ENCODE measurements at regions not wholly inside any gene's neighbourhood (a gene's known extent, or its start where the extent isn't known, plus 50 kb on each side); places are given as distances from the start of the nearest gene placed in this dataset.

DNA sequence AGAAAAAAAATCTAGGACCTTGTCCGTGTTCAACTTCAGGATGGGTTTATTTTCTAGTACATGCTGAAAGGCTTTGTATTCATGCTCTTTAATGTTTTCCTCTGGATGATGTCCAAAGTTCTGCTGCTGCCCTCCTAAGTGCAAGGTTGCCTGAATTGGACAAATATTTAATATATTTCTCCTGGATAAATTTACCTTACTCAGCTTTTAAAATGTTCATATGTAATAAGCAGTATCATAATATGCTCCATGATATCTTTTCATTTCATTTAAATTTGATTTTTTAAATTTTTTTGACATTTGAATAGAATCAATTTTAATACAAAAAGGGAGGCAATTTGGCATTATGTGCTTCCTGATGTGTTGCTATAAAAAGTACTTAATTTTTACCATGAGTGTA is 95.9 kb upstream of the SLC25A13 start:
- Histone ChIP-seq H3K36me3 (ENCODE audit: control insufficient read depth in 1 of 2, insufficient read depth in 2 of 2, low read length in 2 of 2) (no peaks in the 10 kb centered on the region), H3K9me3 (ENCODE audit: control insufficient read depth in 1 of 2, low read length in 2 of 2) (no peaks in the 10 kb centered on the region), H3K4me1 (ENCODE audit: control insufficient read depth in 1 of 2, insufficient read depth in 2 of 2, low read length in 2 of 2) (no peaks in the 10 kb centered on the region), H3K9ac (ENCODE audit: low read depth in 1 of 2, low read length in 2 of 2) (no peak overlapping the region), H3K27me3 (ENCODE audit: control insufficient read depth in 1 of 2, insufficient read depth in 2 of 2, low read length in 2 of 2) (no peaks in the 10 kb centered on the region), H3K4me3 (ENCODE audit: low read depth in 1 of 2, low read length in 2 of 2) (no peak overlapping the region), H3K27ac (ENCODE audit: low read depth, low read length) (no peak overlapping the region)

DNA sequence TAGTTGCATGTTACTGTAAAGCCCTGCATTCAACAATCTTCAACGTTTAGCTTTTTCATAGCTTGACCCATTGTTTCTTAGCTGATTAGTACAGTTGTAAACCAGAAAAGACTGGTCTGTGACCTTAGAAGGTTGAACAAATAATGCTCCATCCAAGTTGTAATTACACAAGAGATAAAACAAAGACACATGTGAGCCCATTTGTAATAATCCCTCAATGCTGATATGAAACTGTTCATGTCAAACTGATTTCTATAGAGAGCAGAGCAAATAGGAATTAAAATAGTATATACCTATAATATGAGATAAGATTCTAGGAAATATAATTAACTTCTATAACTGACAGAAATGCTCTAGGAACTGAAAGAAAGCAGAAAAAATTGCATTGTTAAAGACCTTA is 94.7 kb upstream of the SLC25A13 start:
- no peak overlapping the region for H3K27ac ChIP-seq (ENCODE audit: low read depth, low read length)
- H3K9ac ChIP-seq (ENCODE audit: low read depth in 1 of 2, low read length in 2 of 2): no peak overlapping the region
- no peaks in the 10 kb centered on the region for H3K4me1 ChIP-seq (ENCODE audit: control insufficient read depth in 1 of 2, insufficient read depth in 2 of 2, low read length in 2 of 2)

DNA sequence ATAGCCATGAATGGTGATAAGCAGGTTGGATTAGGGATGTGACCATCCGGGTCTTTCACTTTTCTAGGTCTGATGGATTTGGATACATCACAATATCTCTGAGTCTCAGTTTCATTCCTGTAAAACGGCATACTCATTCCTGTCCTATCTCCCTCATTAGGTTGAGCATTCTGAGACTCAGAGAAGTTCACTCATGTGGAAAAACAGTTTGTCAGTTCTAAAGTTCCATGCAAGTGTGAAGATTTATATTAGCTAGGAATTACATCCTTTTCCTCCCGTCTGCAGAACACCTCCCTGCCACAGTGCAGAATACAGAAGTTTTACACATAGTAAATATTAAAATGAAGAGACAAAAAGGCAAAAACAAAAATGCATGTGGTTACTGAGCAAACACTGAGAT is 94.2 kb upstream of the SLC25A13 start:
- no peak overlapping the region for H3K27ac ChIP-seq (ENCODE audit: low read depth, low read length)
- H3K4me1 ChIP-seq (ENCODE audit: control insufficient read depth in 1 of 2, insufficient read depth in 2 of 2, low read length in 2 of 2): no peaks in the 10 kb centered on the region
- no peaks in the 10 kb centered on the region for H3K36me3 ChIP-seq (ENCODE audit: control insufficient read depth in 1 of 2, insufficient read depth in 2 of 2, low read length in 2 of 2)
- H3K27me3 ChIP-seq (ENCODE audit: control insufficient read depth in 1 of 2, insufficient read depth in 2 of 2, low read length in 2 of 2): no peaks in the 10 kb centered on the region
- H3K4me3 ChIP-seq (ENCODE audit: low read depth in 1 of 2, low read length in 2 of 2): no peak overlapping the region
- no peak overlapping the region for H3K9ac ChIP-seq (ENCODE audit: low read depth in 1 of 2, low read length in 2 of 2)
- no peaks in the 10 kb centered on the region for H3K9me3 ChIP-seq (ENCODE audit: control insufficient read depth in 1 of 2, low read length in 2 of 2)

More for the DNA sequence above, 94.7 kb upstream of the SLC25A13 start:
- no peaks in the 10 kb centered on the region for H3K27me3 ChIP-seq (ENCODE audit: control insufficient read depth in 1 of 2, insufficient read depth in 2 of 2, low read length in 2 of 2)
- no peaks in the 10 kb centered on the region for H3K9me3 ChIP-seq (ENCODE audit: control insufficient read depth in 1 of 2, low read length in 2 of 2)
- no peaks in the 10 kb centered on the region for H3K36me3 ChIP-seq (ENCODE audit: control insufficient read depth in 1 of 2, insufficient read depth in 2 of 2, low read length in 2 of 2)
- no peak overlapping the region for H3K4me3 ChIP-seq (ENCODE audit: low read depth in 1 of 2, low read length in 2 of 2)

DNA sequence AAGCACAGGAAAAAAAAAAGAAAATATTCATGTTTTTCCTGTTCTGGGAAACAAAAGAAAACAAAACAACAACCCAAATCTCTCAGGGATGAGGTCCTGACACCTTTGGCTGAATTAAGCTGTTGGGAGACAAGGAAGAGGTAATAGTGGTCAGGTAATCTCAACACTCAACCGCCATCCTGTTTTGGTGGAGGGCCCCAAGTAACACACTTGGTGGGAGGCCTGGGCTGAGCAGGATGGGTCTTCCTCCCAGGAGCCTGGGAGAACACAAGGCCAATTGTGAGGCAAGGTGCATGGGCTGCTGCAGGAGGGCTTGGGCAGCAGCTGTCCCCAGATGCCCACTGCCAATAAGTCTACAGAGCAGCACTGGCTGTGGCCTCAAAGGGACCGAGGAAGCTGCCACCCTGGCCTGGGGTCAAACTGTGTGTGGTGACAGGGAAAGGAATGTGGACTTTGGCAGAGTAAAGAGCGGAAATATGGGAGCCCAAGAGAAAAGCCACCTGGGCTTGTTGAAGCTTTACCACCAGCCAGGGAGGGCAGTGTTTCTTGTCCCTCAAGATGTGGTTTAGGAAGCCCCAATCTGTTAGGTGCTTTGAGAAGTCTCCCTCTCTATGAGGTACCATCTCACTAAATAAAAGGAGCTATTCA is 93.5 kb upstream of the SLC25A13 start:
- no peaks in the 10 kb centered on the region for H3K9me3 ChIP-seq (ENCODE audit: control insufficient read depth in 1 of 2, low read length in 2 of 2)
- H3K4me1 ChIP-seq (ENCODE audit: control insufficient read depth in 1 of 2, insufficient read depth in 2 of 2, low read length in 2 of 2): no peaks in the 10 kb centered on the region
- H3K9ac ChIP-seq (ENCODE audit: low read depth in 1 of 2, low read length in 2 of 2): no peak overlapping the region
- H3K27me3 ChIP-seq (ENCODE audit: control insufficient read depth in 1 of 2, insufficient read depth in 2 of 2, low read length in 2 of 2): no peaks in the 10 kb centered on the region
- no peak overlapping the region for H3K4me3 ChIP-seq (ENCODE audit: low read depth in 1 of 2, low read length in 2 of 2)
- H3K36me3 ChIP-seq (ENCODE audit: control insufficient read depth in 1 of 2, insufficient read depth in 2 of 2, low read length in 2 of 2): no peaks in the 10 kb centered on the region
- H3K27ac ChIP-seq (ENCODE audit: low read depth, low read length): no peak overlapping the region

DNA sequence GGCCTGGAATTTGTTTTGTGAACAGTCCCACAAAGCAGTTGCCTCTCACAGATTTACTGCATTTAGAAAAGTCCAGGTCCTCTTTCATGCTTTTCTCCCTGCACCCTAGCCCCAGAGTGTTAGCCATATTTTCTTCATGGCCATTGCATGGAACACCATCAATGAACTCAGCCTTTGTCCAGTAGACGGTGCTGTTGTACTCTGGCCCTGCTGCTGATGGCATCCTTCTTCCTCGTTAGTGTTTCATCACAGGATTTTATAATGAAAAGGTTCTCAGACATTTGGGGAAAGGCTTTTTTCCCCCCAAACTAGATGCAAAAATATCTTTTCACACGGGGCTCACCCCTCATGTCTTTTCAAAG is 93.0 kb upstream of the SLC25A13 start:
- Histone ChIP-seq H3K4me3 (ENCODE audit: low read depth in 1 of 2, low read length in 2 of 2) (no peak overlapping the region), H3K9me3 (ENCODE audit: control insufficient read depth in 1 of 2, low read length in 2 of 2) (no peaks in the 10 kb centered on the region), H3K27ac (ENCODE audit: low read depth, low read length) (no peak overlapping the region), H3K27me3 (ENCODE audit: control insufficient read depth in 1 of 2, insufficient read depth in 2 of 2, low read length in 2 of 2) (no peaks in the 10 kb centered on the region), H3K4me1 (ENCODE audit: control insufficient read depth in 1 of 2, insufficient read depth in 2 of 2, low read length in 2 of 2) (no peaks in the 10 kb centered on the region), H3K36me3 (ENCODE audit: control insufficient read depth in 1 of 2, insufficient read depth in 2 of 2, low read length in 2 of 2) (no peaks in the 10 kb centered on the region), H3K9ac (ENCODE audit: low read depth in 1 of 2, low read length in 2 of 2) (no peak overlapping the region)

DNA sequence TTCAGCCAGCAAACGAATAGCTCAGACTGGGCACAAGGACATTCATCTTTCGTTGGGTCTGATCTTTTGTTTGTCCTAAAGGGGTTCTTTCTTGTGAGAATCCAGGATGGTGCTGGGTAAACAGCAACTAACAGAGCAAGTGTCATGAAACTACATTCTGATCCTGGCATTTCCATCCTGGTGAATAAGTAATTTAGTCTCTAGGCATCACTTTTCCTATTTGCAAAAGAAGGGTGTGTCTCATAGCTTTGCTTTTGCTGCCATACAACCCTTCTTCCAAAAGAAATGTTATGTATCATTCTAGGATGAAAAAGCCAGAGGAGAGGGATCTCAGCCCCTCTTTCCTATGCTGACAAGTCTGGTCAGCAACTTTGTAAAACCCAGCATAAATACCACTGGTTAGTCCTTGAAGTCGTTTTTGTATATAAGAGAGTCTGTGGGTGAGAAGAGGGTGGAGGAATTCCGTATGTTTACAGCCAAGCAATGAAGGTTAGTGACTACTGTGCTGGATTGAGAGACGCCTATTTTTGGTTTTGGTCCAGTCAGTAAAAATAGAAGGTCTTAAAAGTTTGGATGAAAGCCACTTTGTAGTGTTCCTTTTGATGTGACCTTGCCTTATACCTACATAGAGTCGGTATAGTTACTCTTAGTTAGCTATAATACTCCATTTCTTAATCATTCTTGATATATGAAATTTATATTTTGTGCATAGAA is 88.4 kb upstream of the SLC25A13 start:
- H3K9ac ChIP-seq (ENCODE audit: low read depth in 1 of 2, low read length in 2 of 2): no peak overlapping the region
- H3K4me3 ChIP-seq (ENCODE audit: low read depth in 1 of 2, low read length in 2 of 2): no peak overlapping the region
- H3K4me1 ChIP-seq (ENCODE audit: control insufficient read depth in 1 of 2, insufficient read depth in 2 of 2, low read length in 2 of 2): no peaks in the 10 kb centered on the region
- no peaks in the 10 kb centered on the region for H3K9me3 ChIP-seq (ENCODE audit: control insufficient read depth in 1 of 2, low read length in 2 of 2)
- no peaks in the 10 kb centered on the region for H3K36me3 ChIP-seq (ENCODE audit: control insufficient read depth in 1 of 2, insufficient read depth in 2 of 2, low read length in 2 of 2)
- no peak overlapping the region for H3K27ac ChIP-seq (ENCODE audit: low read depth, low read length)
- no peaks in the 10 kb centered on the region for H3K27me3 ChIP-seq (ENCODE audit: control insufficient read depth in 1 of 2, insufficient read depth in 2 of 2, low read length in 2 of 2)

DNA sequence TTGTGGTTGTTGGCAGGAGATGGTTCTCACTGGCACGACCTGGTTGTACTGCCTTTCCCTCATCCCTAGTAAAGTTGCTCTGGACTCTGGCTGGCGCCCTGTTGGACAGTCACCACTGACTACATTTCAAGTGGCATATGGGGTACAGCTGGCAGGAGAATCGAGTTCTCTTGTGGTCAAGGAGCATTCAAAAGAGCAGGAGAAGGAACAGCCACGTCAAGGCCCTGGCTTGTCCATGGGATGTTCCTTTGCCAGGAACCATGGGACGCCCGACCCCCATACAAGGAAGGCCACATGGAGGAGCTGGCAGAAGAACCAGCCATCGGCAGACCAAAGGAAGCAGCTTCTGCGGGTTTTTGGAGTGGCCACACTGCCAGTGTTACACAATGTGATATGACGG is 87.0 kb upstream of the SLC25A13 start:
- Histone ChIP-seq H3K27ac (ENCODE audit: low read depth, low read length) (no peak overlapping the region), H3K27me3 (ENCODE audit: control insufficient read depth in 1 of 2, insufficient read depth in 2 of 2, low read length in 2 of 2) (no peaks in the 10 kb centered on the region), H3K4me1 (ENCODE audit: control insufficient read depth in 1 of 2, insufficient read depth in 2 of 2, low read length in 2 of 2) (no peaks in the 10 kb centered on the region), H3K9ac (ENCODE audit: low read depth in 1 of 2, low read length in 2 of 2) (no peak overlapping the region), H3K9me3 (ENCODE audit: control insufficient read depth in 1 of 2, low read length in 2 of 2) (no peaks in the 10 kb centered on the region), H3K4me3 (ENCODE audit: low read depth in 1 of 2, low read length in 2 of 2) (no peak overlapping the region), H3K36me3 (ENCODE audit: control insufficient read depth in 1 of 2, insufficient read depth in 2 of 2, low read length in 2 of 2) (no peaks in the 10 kb centered on the region)

DNA sequence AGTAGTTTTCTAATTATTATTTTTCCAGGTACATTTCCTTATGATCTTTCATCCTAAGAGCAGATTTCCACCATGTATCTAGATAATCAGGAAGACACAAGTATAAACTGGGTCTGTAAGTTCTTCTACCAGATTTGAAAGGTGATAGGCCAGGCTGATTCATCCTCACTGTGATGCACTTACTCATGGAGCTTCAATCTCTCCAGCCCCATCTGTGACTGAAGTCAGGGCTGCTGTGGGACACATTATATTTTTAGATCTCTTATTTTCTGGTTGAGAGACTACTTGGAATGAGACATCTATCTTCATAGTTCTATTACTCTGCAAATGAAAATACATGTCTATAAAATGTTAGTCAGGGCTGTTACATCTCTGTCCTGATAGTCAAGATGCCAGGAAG is 85.5 kb upstream of the SLC25A13 start:
- H3K9ac ChIP-seq (ENCODE audit: low read depth in 1 of 2, low read length in 2 of 2): no peak overlapping the region
- H3K4me1 ChIP-seq (ENCODE audit: control insufficient read depth in 1 of 2, insufficient read depth in 2 of 2, low read length in 2 of 2): no peaks in the 10 kb centered on the region
- H3K27ac ChIP-seq (ENCODE audit: low read depth, low read length): no peak overlapping the region
- no peaks in the 10 kb centered on the region for H3K9me3 ChIP-seq (ENCODE audit: control insufficient read depth in 1 of 2, low read length in 2 of 2)
- no peaks in the 10 kb centered on the region for H3K36me3 ChIP-seq (ENCODE audit: control insufficient read depth in 1 of 2, insufficient read depth in 2 of 2, low read length in 2 of 2)
- no peaks in the 10 kb centered on the region for H3K27me3 ChIP-seq (ENCODE audit: control insufficient read depth in 1 of 2, insufficient read depth in 2 of 2, low read length in 2 of 2)
- H3K4me3 ChIP-seq (ENCODE audit: low read depth in 1 of 2, low read length in 2 of 2): no peak overlapping the region

DNA sequence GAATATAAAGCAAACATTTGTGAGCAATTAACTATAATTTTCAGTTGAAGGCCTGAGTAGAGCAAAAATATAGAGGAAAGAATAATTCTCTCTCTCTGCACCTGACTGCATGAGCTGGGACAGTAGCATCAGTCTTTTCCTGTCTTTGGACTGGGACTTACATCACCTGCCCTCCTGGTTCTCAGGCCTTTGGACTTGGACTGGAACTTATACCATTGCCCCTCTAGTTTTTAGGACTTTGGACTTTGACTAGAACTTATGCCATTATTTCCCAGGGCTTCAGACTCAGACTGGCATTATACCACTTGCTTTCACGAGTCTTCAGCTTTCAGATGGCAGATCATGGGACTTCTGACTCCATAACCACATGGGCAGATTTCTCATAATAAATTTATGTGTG is 81.0 kb upstream of the SLC25A13 start:
- H3K9ac ChIP-seq (ENCODE audit: low read depth in 1 of 2, low read length in 2 of 2): no peak overlapping the region
- H3K27ac ChIP-seq (ENCODE audit: low read depth, low read length): no peak overlapping the region
- no peak overlapping the region for H3K4me3 ChIP-seq (ENCODE audit: low read depth in 1 of 2, low read length in 2 of 2)
- H3K27me3 ChIP-seq (ENCODE audit: control insufficient read depth in 1 of 2, insufficient read depth in 2 of 2, low read length in 2 of 2): no peaks in the 10 kb centered on the region
- H3K4me1 ChIP-seq (ENCODE audit: control insufficient read depth in 1 of 2, insufficient read depth in 2 of 2, low read length in 2 of 2): no peaks in the 10 kb centered on the region
- H3K36me3 ChIP-seq (ENCODE audit: control insufficient read depth in 1 of 2, insufficient read depth in 2 of 2, low read length in 2 of 2): no peaks in the 10 kb centered on the region
- no peaks in the 10 kb centered on the region for H3K9me3 ChIP-seq (ENCODE audit: control insufficient read depth in 1 of 2, low read length in 2 of 2)

DNA sequence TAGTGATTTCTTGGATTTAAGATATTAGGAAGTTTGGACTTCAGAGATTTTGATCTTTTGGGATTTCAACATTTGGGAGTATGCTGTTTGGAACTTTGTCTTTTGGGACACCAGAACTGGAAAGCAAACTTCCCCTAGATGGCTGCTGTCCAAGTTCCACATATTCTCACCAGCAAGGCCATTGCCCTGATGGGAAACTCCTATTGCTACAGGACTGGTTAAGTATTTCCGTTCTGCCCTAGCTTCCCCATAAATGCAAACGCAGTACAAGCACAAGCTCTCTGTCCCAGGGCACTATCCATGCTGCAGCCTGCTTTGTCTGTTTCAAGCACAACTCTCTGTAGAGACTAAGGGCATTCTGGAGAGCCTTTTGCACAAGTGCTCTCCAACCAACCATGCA is 79.3 kb upstream of the SLC25A13 start:
- Histone ChIP-seq H3K4me3 (ENCODE audit: low read depth in 1 of 2, low read length in 2 of 2) (no peak overlapping the region), H3K4me1 (ENCODE audit: control insufficient read depth in 1 of 2, insufficient read depth in 2 of 2, low read length in 2 of 2) (no peaks in the 10 kb centered on the region), H3K9me3 (ENCODE audit: control insufficient read depth in 1 of 2, low read length in 2 of 2) (no peaks in the 10 kb centered on the region), H3K9ac (ENCODE audit: low read depth in 1 of 2, low read length in 2 of 2) (no peak overlapping the region), H3K36me3 (ENCODE audit: control insufficient read depth in 1 of 2, insufficient read depth in 2 of 2, low read length in 2 of 2) (no peaks in the 10 kb centered on the region), H3K27ac (ENCODE audit: low read depth, low read length) (no peak overlapping the region), H3K27me3 (ENCODE audit: control insufficient read depth in 1 of 2, insufficient read depth in 2 of 2, low read length in 2 of 2) (no peaks in the 10 kb centered on the region)

All from duodenal mucosa (tissue), 2 donors.